ENCODE measurements at regions not wholly inside any gene's neighbourhood (a gene's known extent, or its start where the extent isn't known, plus 50 kb on each side); places are given as distances from the start of the nearest gene placed in this dataset.

DNA sequence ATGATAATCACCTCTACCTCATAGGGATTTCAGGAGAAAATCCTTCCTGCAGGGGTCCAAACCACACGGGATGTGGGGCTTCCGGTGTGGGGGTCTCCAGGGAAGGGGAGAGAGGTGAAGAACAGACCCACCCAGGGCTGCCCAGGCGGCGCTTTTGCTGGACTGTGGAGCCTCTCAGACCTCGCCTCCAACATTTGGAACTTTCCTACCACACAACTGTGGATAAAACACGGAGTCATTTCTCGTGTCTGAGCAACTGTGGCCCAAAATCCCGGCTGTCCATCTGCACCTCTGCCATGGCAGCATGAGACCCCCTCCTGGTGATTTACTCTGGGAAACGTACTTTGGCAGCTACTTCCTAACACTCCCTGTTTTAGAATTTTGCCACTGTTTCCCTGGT lies 307.8 kb upstream of the IRX4 start:
- H3K4me1 ChIP-seq (ENCODE audit: insufficient read depth, low read length): no peaks in the 10 kb centered on the region
- H3K27me3 Mint-ChIP-seq (ENCODE audit: low read depth, unreplicated experiment): peaks cover 14% of the 10 kb centered on the region
- FAIRE-seq: no peak
- no peaks in the 10 kb centered on the region for H3K4me1 Mint-ChIP-seq (ENCODE audit: low read depth, unreplicated experiment)
- H3K36me3 ChIP-seq (ENCODE audit: insufficient read depth, low read length): no peaks in the 10 kb centered on the region
- no peaks in the 10 kb centered on the region for H3K36me3 Mint-ChIP-seq (ENCODE audit: low read depth, unreplicated experiment)
- no peak overlapping the region for H3K27ac ChIP-seq (ENCODE audit: low read depth, low read length)
- TF ChIP-seq EZH2 (IDR thresholded peaks at IDR 0.05; ENCODE audit: insufficient read depth, low read length): no peak
- TF ChIP-seq, protein P1, sequence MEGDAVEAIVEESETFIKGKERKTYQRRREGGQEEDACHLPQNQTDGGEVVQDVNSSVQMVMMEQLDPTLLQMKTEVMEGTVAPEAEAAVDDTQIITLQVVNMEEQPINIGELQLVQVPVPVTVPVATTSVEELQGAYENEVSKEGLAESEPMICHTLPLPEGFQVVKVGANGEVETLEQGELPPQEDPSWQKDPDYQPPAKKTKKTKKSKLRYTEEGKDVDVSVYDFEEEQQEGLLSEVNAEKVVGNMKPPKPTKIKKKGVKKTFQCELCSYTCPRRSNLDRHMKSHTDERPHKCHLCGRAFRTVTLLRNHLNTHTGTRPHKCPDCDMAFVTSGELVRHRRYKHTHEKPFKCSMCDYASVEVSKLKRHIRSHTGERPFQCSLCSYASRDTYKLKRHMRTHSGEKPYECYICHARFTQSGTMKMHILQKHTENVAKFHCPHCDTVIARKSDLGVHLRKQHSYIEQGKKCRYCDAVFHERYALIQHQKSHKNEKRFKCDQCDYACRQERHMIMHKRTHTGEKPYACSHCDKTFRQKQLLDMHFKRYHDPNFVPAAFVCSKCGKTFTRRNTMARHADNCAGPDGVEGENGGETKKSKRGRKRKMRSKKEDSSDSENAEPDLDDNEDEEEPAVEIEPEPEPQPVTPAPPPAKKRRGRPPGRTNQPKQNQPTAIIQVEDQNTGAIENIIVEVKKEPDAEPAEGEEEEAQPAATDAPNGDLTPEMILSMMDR (IDR thresholded peaks at IDR 0.05; ENCODE audit: insufficient read depth, low read depth, low read length): no peak
- H4K20me1 ChIP-seq (ENCODE audit: insufficient read depth, low read length): no peaks in the 10 kb centered on the region
- no peak for DNase-seq (ENCODE audit: low read depth)
- no peak overlapping the region for H3K4me2 ChIP-seq (ENCODE audit: low read length)
- peaks cover 3% of the 10 kb centered on the region for H3K9me3 Mint-ChIP-seq (ENCODE audit: unreplicated experiment)
- H3K9me3 ChIP-seq (ENCODE audit: insufficient read depth, low read depth, low read length): peaks cover 13% of the 10 kb centered on the region
- no peaks in the 10 kb centered on the region for H3K79me2 ChIP-seq (ENCODE audit: insufficient read depth, low read length)
- H3K27me3 ChIP-seq (ENCODE audit: insufficient read depth, low read length): no peaks in the 10 kb centered on the region
- H3K4me3 Mint-ChIP-seq (ENCODE audit: unreplicated experiment): no peak overlapping the region
- H3K4me3 ChIP-seq (ENCODE audit: insufficient read depth, low read depth, low read length): no peak overlapping the region
- no peak overlapping the region for H2AFZ ChIP-seq (ENCODE audit: low read depth, low read length)
- H3K27ac Mint-ChIP-seq (ENCODE audit: unreplicated experiment): no peak overlapping the region
- H3K9ac ChIP-seq (ENCODE audit: low read length): no peak overlapping the region

DNA sequence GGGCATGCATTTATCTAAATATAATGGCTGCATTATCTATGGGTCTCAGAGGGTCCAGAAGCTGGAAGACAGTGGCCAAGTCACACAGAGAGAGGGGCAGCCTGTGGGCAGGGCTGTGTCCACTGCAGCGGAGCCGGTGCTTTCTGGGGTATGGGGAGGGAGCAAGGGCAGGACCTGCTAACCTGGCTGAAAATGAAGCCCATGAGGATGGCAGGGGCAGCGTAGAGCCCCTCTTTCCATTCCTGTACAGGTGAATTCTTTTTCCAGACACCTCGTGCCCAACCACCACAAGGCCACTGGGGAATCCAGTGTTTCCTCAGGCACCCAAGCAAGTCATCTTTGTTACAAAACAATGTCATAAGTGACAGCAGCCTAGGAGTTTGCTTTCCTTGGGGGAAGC lies 305.9 kb upstream of the IRX4 start:
- no peaks in the 10 kb centered on the region for H3K9me3 ChIP-seq (ENCODE audit: insufficient read depth, low read depth, low read length)
- Mint-ChIP-seq H3K4me1 (ENCODE audit: low read depth, unreplicated experiment) (no peaks in the 10 kb centered on the region), H3K27me3 (ENCODE audit: low read depth, unreplicated experiment) (peaks cover 14% of the 10 kb centered on the region), H3K9me3 (ENCODE audit: unreplicated experiment) (no peaks in the 10 kb centered on the region), H3K27ac (ENCODE audit: unreplicated experiment) (no peak overlapping the region), H3K4me3 (ENCODE audit: unreplicated experiment) (no peak overlapping the region), H3K36me3 (ENCODE audit: low read depth, unreplicated experiment) (no peaks in the 10 kb centered on the region)
- H3K4me3 ChIP-seq (ENCODE audit: insufficient read depth, low read depth, low read length): no peak overlapping the region
- H3K27me3 ChIP-seq (ENCODE audit: insufficient read depth, low read length): no peaks in the 10 kb centered on the region
- FAIRE-seq: no peak
- H2AFZ ChIP-seq (ENCODE audit: low read depth, low read length): no peak overlapping the region
- no peaks in the 10 kb centered on the region for H3K36me3 ChIP-seq (ENCODE audit: insufficient read depth, low read length)
- TF ChIP-seq, protein P1 (IDR thresholded peaks at IDR 0.05; ENCODE audit: insufficient read depth, low read depth, low read length): no peak
- no peak for TF ChIP-seq EZH2 (IDR thresholded peaks at IDR 0.05; ENCODE audit: insufficient read depth, low read length)
- no peak for DNase-seq (ENCODE audit: low read depth)
- no peaks in the 10 kb centered on the region for H4K20me1 ChIP-seq (ENCODE audit: insufficient read depth, low read length)
- no peaks in the 10 kb centered on the region for H3K4me1 ChIP-seq (ENCODE audit: insufficient read depth, low read length)
- no peak overlapping the region for H3K4me2 ChIP-seq (ENCODE audit: low read length)
- H3K27ac ChIP-seq (ENCODE audit: low read depth, low read length): no peak overlapping the region
- no peaks in the 10 kb centered on the region for H3K79me2 ChIP-seq (ENCODE audit: insufficient read depth, low read length)
- H3K9ac ChIP-seq (ENCODE audit: low read length): no peak overlapping the region

DNA sequence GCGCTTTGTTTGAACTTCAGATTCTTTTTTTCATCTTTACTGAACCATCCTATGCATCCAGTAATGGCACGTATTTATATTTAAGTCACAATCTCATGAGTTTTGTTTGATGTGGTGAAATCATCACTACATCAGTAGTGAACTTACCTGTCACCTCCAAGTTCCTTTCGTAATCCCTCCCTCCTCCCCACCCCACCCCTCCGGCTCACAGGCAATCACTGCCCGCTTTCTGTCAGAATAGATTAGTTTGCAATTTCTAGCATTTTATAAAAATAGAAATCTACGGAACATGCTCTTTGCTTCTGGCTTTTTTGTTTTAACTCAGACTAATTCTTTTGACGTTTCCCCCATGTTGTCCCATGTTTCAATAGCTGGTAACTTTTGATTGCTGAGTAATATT lies 305.4 kb upstream of the IRX4 start:
- Histone ChIP-seq H3K27ac (ENCODE audit: low read depth, low read length) (no peak overlapping the region), H3K9me3 (ENCODE audit: insufficient read depth, low read depth, low read length) (no peaks in the 10 kb centered on the region), H4K20me1 (ENCODE audit: insufficient read depth, low read length) (no peaks in the 10 kb centered on the region), H3K4me1 (ENCODE audit: insufficient read depth, low read length) (no peaks in the 10 kb centered on the region), H3K36me3 (ENCODE audit: insufficient read depth, low read length) (no peaks in the 10 kb centered on the region), H3K79me2 (ENCODE audit: insufficient read depth, low read length) (no peaks in the 10 kb centered on the region), H3K4me2 (ENCODE audit: low read length) (no peak overlapping the region), H3K9ac (ENCODE audit: low read length) (no peak overlapping the region), H3K27me3 (ENCODE audit: insufficient read depth, low read length) (no peaks in the 10 kb centered on the region), H3K4me3 (ENCODE audit: insufficient read depth, low read depth, low read length) (no peak overlapping the region), H2AFZ (ENCODE audit: low read depth, low read length) (no peak overlapping the region)
- FAIRE-seq: no peak
- Mint-ChIP-seq H3K4me1 (ENCODE audit: low read depth, unreplicated experiment) (no peaks in the 10 kb centered on the region), H3K36me3 (ENCODE audit: low read depth, unreplicated experiment) (no peaks in the 10 kb centered on the region), H3K4me3 (ENCODE audit: unreplicated experiment) (no peak overlapping the region), H3K27me3 (ENCODE audit: low read depth, unreplicated experiment) (peaks cover 14% of the 10 kb centered on the region), H3K9me3 (ENCODE audit: unreplicated experiment) (no peaks in the 10 kb centered on the region), H3K27ac (ENCODE audit: unreplicated experiment) (no peak overlapping the region)
- no peak for TF ChIP-seq EZH2 (IDR thresholded peaks at IDR 0.05; ENCODE audit: insufficient read depth, low read length)
- TF ChIP-seq, protein P1 (IDR thresholded peaks at IDR 0.05; ENCODE audit: insufficient read depth, low read depth, low read length): no peak
- no peak for DNase-seq (ENCODE audit: low read depth)

Measured in astrocyte (in vitro differentiated cells and primary cell).